H9 (cell line): ENCODE measurements at regions not wholly inside any gene's neighbourhood (a gene's known extent, or its start where the extent isn't known, plus 50 kb on each side); places are given as distances from the start of the nearest gene placed in this dataset.

Experiments
- DNase-seq: peaks from one replicate; pipeline ENCODE4 v3.0.0-alpha.2; 2017
- H2AFZ ChIP-seq: one replicate; pipeline ENCODE4 v1.6.1; 2013; ENCODE audit warnings: mild to moderate bottlenecking, low read length, control low read depth, moderate library complexity
- H2AK5ac ChIP-seq: 2 replicates; pipeline ENCODE4 v1.6.1; 2013; ENCODE audit warnings: low read length, control low read depth, mixed read lengths; ENCODE audit not compliant: insufficient read length
- H2BK120ac ChIP-seq: one replicate; pipeline ENCODE4 v1.6.1; 2013; ENCODE audit warnings: low read depth, mild to moderate bottlenecking, low read length, control low read depth, inconsistent platforms; ENCODE audit not compliant: poor library complexity, severe bottlenecking
- H2BK12ac ChIP-seq: 2 replicates; pipeline ENCODE4 v1.6.1; 2013; ENCODE audit warnings: low read length, control low read depth, mixed read lengths, low read depth; ENCODE audit not compliant: insufficient read length
- H2BK15ac ChIP-seq: 2 replicates; pipeline ENCODE4 v1.6.1; 2013; ENCODE audit warnings: low read depth, low read length, control low read depth
- H2BK20ac ChIP-seq: one replicate; pipeline ENCODE4 v1.6.1; 2013; ENCODE audit warnings: low read depth, mild to moderate bottlenecking, low read length, control low read depth, inconsistent platforms; ENCODE audit not compliant: poor library complexity, severe bottlenecking
- H2BK5ac ChIP-seq: 2 replicates; pipeline ENCODE4 v1.6.1; 2013; ENCODE audit warnings: low read length, control low read depth, mixed read lengths; ENCODE audit not compliant: insufficient read length
- H3K14ac ChIP-seq: 2 replicates; pipeline ENCODE4 v1.6.1; 2013; ENCODE audit warnings: low read length, control low read depth; ENCODE audit not compliant: insufficient read depth
- H3K18ac ChIP-seq: 2 replicates; pipeline ENCODE4 v1.6.1; 2013; ENCODE audit warnings: low read depth, mild to moderate bottlenecking, mixed read lengths, low read length, control low read depth; ENCODE audit not compliant: insufficient read length
- H3K23ac ChIP-seq: 2 replicates; pipeline ENCODE4 v1.6.1; 2013; ENCODE audit warnings: low read length, control low read depth, mixed read lengths, low read depth; ENCODE audit not compliant: insufficient read length
- H3K23me2 ChIP-seq: 2 replicates; pipeline ENCODE4 v1.6.1; 2013; ENCODE audit warnings: low read depth, mild to moderate bottlenecking, mixed read lengths, low read length, control low read depth; ENCODE audit not compliant: insufficient read length, poor library complexity, severe bottlenecking
- H3K27ac ChIP-seq: 2 replicates; pipeline ENCODE4 v1.5.1; 2013; ENCODE audit warnings: low read length, control low read depth, mixed read lengths, low read depth; ENCODE audit not compliant: insufficient read length
- H3K27me3 ChIP-seq: 2 replicates; pipeline ENCODE4 v1.6.1; 2013; ENCODE audit warnings: low read length, control low read depth, inconsistent platforms; ENCODE audit not compliant: insufficient read depth
- H3K4ac ChIP-seq: 2 replicates; pipeline ENCODE4 v1.6.1; 2013; ENCODE audit warnings: low read depth, mild to moderate bottlenecking, control low read depth, inconsistent platforms, low read length, moderate library complexity
- H3K4me1 ChIP-seq: 2 replicates; pipeline ENCODE4 v1.6.1; 2013; ENCODE audit warnings: low read length, control low read depth, inconsistent platforms; ENCODE audit not compliant: insufficient read depth
- H3K4me2 ChIP-seq: 2 replicates; pipeline ENCODE4 v1.6.1; 2013; ENCODE audit warnings: low read length, control low read depth, mixed read lengths; ENCODE audit not compliant: insufficient read length, insufficient read depth
- H3K56ac ChIP-seq: 2 replicates; pipeline ENCODE4 v1.6.1; 2013; ENCODE audit warnings: low read depth, mild to moderate bottlenecking, mixed read lengths, low read length, control low read depth; ENCODE audit not compliant: insufficient read length
- H3K79me1 ChIP-seq: 2 replicates; pipeline ENCODE4 v1.6.1; 2013; ENCODE audit warnings: low read depth, mild to moderate bottlenecking, moderate library complexity, low read length, control low read depth, inconsistent platforms; ENCODE audit not compliant: insufficient read depth, poor library complexity, severe bottlenecking
- H3K79me2 ChIP-seq: 2 replicates; pipeline ENCODE4 v1.6.1; 2013; ENCODE audit warnings: low read length, control low read depth, inconsistent platforms; ENCODE audit not compliant: insufficient read depth
- H3K9ac ChIP-seq: 2 replicates; pipeline ENCODE4 v1.6.1; 2013; ENCODE audit warnings: low read length, control low read depth, mixed read lengths; ENCODE audit not compliant: insufficient read length; ENCODE audit errors: extremely low read depth
- H3K9me3 ChIP-seq: one replicate; pipeline ENCODE4 v1.6.1; 2013; ENCODE audit warnings: low read depth, low read length, inconsistent platforms; ENCODE audit not compliant: control insufficient read depth
- H3T11ph ChIP-seq: one replicate; pipeline ENCODE4 v1.6.1; 2013; ENCODE audit warnings: mild to moderate bottlenecking, low read length, control low read depth, inconsistent platforms
- H4K20me1 ChIP-seq: one replicate; pipeline ENCODE4 v1.6.1; 2013; ENCODE audit not compliant: control insufficient read depth, insufficient read length, insufficient read depth
- H4K5ac ChIP-seq: 2 replicates; pipeline ENCODE4 v1.6.1; 2013; ENCODE audit warnings: low read depth, mild to moderate bottlenecking, mixed read lengths, low read length, control low read depth; ENCODE audit not compliant: insufficient read length
- H4K8ac ChIP-seq: replicated peaks from 2 replicates; pipeline ENCODE4 v1.6.1; 2013; ENCODE audit warnings: low read length, control low read depth, mixed read lengths, low read depth; ENCODE audit not compliant: insufficient read length
- H4K91ac ChIP-seq: 2 replicates; pipeline ENCODE4 v1.6.1; 2013; ENCODE audit warnings: low read depth, mild to moderate bottlenecking, moderate library complexity, mixed read lengths, low read length, control low read depth; ENCODE audit not compliant: insufficient read length
- H3K27ac Mint-ChIP-seq, 3 experiments: 2 replicates in 2 of 3; 3 replicates in 1 of 3; pipeline ENCODE4 v1.8.0; 2020 to 2021; ENCODE audit warnings: mixed read lengths in 3 of 3, mild to moderate bottlenecking in 1 of 3, moderate library complexity in 1 of 3
- H3K27me3 Mint-ChIP-seq: 2 replicates; pipeline ENCODE4 v1.8.0; 2021; ENCODE audit warnings: low read depth, mild to moderate bottlenecking, moderate library complexity, mixed read lengths
- H3K36me3 Mint-ChIP-seq, 3 experiments: 2 replicates in 2 of 3; 3 replicates in 1 of 3; pipeline ENCODE4 v1.8.0; 2020 to 2021; ENCODE audit warnings: low read depth in 3 of 3, mixed read lengths in 3 of 3; ENCODE audit not compliant: insufficient read depth in 1 of 3
- H3K4me1 Mint-ChIP-seq, 2 experiments: 2 replicates each; pipeline ENCODE4 v1.8.0; 2020; ENCODE audit warnings: mixed read lengths in 2 of 2
- H3K4me3 Mint-ChIP-seq, 2 experiments: 2 replicates in 1 of 2; 3 replicates in 1 of 2; pipeline ENCODE4 v1.8.0; 2020 to 2021; ENCODE audit warnings: mild to moderate bottlenecking in 2 of 2, mixed read lengths in 2 of 2, moderate library complexity in 1 of 2
- H3K9me3 Mint-ChIP-seq, 2 experiments: 2 replicates in 1 of 2; 3 replicates in 1 of 2; pipeline ENCODE4 v1.8.0; 2020; ENCODE audit warnings: mild to moderate bottlenecking in 2 of 2, mixed read lengths in 2 of 2, moderate library complexity in 1 of 2
- WGBS: extraction: QIAGEN DNeasy Blood & Tissue Kit; methylation state at CpG from one replicate; pipeline ENCODE4 v1.1.7; 2013; ENCODE audit warnings: missing lambda C conversion rate, low lambda C conversion rate, mixed read lengths; ENCODE audit not compliant: insufficient read length; ENCODE audit errors: extremely low coverage; 5-methylcytosine and 5-hydroxymethylcytosine counted together
- TF ChIP-seq, protein P1 (sequence below): fragments of 200-600 bp; sonication (generic); conservative IDR thresholded peaks from 3 replicates; pipeline ENCODE4 v1.8.0; 2021; ENCODE audit warnings: antibody characterized with exemption, mild to moderate bottlenecking

GRCh38 chr18:62655520-62656219, 59.7 kb upstream of the PHLPP1 start:
- Histone ChIP-seq H3K9me3 (no peaks in the 10 kb centered on the region), H2BK12ac (no peak overlapping the region), H2BK120ac (no peak overlapping the region), H4K20me1 (no peaks in the 10 kb centered on the region), H3K4me1 (no peaks in the 10 kb centered on the region), H2AK5ac (no peak overlapping the region), H3K79me2 (no peaks in the 10 kb centered on the region), H4K8ac (no peak overlapping the region), H3K23me2 (no peaks in the 10 kb centered on the region), H3K4me2 (no peak overlapping the region), H3K4ac (no peak overlapping the region), H3K27me3 (no peaks in the 10 kb centered on the region), H3K56ac (no peak overlapping the region), H2BK5ac (no peak overlapping the region), H3K14ac (no peak overlapping the region), H4K5ac (no peak overlapping the region), H3K23ac (no peak overlapping the region), H3T11ph (no peak overlapping the region), H2BK20ac (no peak overlapping the region), H3K27ac (no peak overlapping the region), H3K79me1 (no peaks in the 10 kb centered on the region), H4K91ac (no peak overlapping the region), H3K9ac (no peak overlapping the region), H2BK15ac (no peak overlapping the region), H3K18ac (no peak overlapping the region), H2AFZ (no peak overlapping the region)
- no CpG with 5 or more reads among the region's 15 CpGs for WGBS
- no peaks in the 10 kb centered on the region for H3K4me1 Mint-ChIP-seq
- H3K27me3 Mint-ChIP-seq, result peaks cover 2% of the 10 kb centered on the region; the same call in 1 of the 2 replicates
- H3K27ac Mint-ChIP-seq, result no peak overlapping the region
- TF ChIP-seq, protein P1, sequence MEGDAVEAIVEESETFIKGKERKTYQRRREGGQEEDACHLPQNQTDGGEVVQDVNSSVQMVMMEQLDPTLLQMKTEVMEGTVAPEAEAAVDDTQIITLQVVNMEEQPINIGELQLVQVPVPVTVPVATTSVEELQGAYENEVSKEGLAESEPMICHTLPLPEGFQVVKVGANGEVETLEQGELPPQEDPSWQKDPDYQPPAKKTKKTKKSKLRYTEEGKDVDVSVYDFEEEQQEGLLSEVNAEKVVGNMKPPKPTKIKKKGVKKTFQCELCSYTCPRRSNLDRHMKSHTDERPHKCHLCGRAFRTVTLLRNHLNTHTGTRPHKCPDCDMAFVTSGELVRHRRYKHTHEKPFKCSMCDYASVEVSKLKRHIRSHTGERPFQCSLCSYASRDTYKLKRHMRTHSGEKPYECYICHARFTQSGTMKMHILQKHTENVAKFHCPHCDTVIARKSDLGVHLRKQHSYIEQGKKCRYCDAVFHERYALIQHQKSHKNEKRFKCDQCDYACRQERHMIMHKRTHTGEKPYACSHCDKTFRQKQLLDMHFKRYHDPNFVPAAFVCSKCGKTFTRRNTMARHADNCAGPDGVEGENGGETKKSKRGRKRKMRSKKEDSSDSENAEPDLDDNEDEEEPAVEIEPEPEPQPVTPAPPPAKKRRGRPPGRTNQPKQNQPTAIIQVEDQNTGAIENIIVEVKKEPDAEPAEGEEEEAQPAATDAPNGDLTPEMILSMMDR, result no peak
- DNase-seq, result no peak
- no peak overlapping the region for H3K4me3 Mint-ChIP-seq
- H3K9me3 Mint-ChIP-seq, result no peaks in the 10 kb centered on the region
- no peaks in the 10 kb centered on the region for H3K36me3 Mint-ChIP-seq
